ENCODE measurements at regions not wholly inside any gene's neighbourhood (a gene's known extent, or its start where the extent isn't known, plus 50 kb on each side); places are given as distances from the start of the nearest gene placed in this dataset.

DNA sequence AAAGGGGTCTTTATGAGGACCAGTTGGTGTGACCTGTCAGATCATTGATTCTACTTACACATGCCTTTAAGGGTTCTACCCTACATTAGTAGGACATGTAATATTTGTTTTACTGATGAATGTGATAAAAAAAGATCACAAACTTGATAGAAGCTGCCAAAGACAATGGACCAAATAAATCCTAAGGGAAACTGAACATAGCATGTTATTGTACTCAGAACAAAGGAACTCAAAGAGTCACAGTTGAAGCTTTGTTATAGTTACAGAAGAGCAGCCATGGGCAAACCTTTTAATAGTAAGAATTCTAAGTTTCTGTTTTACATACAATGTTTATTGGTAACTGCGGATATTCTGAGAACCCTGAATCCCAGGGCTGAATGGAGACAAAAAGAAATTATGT is 780.1 kb downstream of the SLITRK6 start:
- TF ChIP-seq, protein P1, sequence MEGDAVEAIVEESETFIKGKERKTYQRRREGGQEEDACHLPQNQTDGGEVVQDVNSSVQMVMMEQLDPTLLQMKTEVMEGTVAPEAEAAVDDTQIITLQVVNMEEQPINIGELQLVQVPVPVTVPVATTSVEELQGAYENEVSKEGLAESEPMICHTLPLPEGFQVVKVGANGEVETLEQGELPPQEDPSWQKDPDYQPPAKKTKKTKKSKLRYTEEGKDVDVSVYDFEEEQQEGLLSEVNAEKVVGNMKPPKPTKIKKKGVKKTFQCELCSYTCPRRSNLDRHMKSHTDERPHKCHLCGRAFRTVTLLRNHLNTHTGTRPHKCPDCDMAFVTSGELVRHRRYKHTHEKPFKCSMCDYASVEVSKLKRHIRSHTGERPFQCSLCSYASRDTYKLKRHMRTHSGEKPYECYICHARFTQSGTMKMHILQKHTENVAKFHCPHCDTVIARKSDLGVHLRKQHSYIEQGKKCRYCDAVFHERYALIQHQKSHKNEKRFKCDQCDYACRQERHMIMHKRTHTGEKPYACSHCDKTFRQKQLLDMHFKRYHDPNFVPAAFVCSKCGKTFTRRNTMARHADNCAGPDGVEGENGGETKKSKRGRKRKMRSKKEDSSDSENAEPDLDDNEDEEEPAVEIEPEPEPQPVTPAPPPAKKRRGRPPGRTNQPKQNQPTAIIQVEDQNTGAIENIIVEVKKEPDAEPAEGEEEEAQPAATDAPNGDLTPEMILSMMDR (IDR thresholded peaks at IDR 0.05; ENCODE audit: low read depth, low read length, missing control alignments): no peak
- H3K4me3 ChIP-seq (ENCODE audit: low read depth, low read length): no peak overlapping the region
- no peak for DNase-seq (ENCODE audit: low read depth)

DNA sequence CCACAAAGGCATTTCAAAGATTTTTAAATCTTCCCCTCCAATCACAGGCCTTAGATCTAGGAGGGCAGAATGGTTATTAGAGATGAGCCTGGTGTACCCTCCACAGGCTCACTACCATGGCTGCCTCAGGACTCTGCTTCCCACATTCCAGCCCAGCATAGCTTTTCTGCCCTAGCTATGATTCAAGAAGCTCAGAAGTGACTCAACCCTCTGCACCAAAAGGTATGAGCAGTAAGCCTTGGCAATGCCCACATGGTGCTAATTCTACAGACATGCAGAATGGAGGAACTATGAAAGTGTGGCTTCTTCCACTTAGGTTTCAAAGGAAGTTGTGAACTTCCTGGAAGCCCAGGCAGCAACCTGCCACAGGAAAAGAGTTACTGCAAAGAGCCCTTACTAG is 786.2 kb downstream of the SLITRK6 start:
- TF ChIP-seq, protein P1 (IDR thresholded peaks at IDR 0.05; ENCODE audit: low read depth, low read length, missing control alignments): no peak
- no peak overlapping the region for H3K4me3 ChIP-seq (ENCODE audit: low read depth, low read length)
- DNase-seq (ENCODE audit: low read depth): no peak

DNA sequence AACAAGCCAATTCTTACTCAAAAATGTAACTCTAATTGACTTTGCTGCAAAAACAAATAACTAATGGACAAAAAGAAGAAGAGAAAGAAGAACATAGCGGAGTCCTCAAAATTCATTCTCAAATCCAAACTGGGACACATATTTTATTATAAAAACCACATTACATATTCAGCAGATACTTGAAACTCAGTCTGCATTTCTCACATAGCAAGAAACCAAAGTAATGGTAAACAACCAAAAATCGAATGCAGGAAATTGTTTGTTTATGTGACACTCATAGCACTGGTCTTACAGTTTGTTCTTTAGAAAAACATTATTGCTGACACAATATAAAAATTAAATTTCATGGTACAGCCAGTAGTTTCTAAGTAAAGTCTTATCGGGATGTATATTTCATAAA is 789.8 kb downstream of the SLITRK6 start:
- no peak for DNase-seq (ENCODE audit: low read depth)
- H3K4me3 ChIP-seq (ENCODE audit: low read depth, low read length): no peak overlapping the region
- TF ChIP-seq, protein P1 (IDR thresholded peaks at IDR 0.05; ENCODE audit: low read depth, low read length, missing control alignments): no peak

DNA sequence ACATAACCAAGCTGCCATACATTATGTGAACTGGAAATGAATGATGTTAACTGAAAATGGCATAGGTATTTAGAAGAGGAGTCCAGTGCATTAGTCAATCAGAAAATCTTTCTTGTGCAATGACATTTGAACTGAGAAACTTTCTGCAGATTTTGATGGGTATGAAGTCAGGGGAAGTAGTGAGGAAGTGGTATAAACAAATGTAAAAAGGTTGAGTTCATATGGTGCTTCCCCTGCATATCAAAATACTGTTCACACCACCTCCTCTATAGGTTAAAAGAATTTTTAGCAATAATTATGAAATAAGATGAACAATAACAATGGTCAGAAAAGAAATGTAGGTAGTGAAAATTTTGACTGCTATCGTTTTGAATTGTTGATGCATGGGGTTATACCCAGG is 800.0 kb downstream of the SLITRK6 start:
- TF ChIP-seq, protein P1 (IDR thresholded peaks at IDR 0.05; ENCODE audit: low read depth, low read length, missing control alignments): no peak
- no peak for DNase-seq (ENCODE audit: low read depth)
- H3K4me3 ChIP-seq (ENCODE audit: low read depth, low read length): no peak overlapping the region

DNA sequence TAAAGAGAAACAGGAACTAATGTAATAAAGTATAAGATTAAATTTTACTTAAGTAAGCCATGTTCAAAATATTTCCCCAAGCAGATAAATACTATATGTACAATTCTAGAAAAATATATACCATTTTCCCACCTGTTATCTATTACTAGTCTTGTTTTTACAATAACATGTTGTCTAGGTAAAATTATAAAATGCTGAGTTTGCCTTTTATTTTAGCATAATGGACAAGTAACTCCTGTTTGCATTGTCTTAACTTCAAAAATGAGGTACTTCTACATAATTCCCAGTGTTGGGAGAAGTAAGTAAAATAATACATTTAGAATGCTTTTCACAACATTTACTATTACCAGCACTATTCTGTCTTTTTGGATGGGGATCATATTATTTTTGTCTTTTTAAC is 800.5 kb downstream of the SLITRK6 start:
- TF ChIP-seq, protein P1 (IDR thresholded peaks at IDR 0.05; ENCODE audit: low read depth, low read length, missing control alignments): no peak
- H3K4me3 ChIP-seq (ENCODE audit: low read depth, low read length): no peak overlapping the region
- no peak for DNase-seq (ENCODE audit: low read depth)

DNA sequence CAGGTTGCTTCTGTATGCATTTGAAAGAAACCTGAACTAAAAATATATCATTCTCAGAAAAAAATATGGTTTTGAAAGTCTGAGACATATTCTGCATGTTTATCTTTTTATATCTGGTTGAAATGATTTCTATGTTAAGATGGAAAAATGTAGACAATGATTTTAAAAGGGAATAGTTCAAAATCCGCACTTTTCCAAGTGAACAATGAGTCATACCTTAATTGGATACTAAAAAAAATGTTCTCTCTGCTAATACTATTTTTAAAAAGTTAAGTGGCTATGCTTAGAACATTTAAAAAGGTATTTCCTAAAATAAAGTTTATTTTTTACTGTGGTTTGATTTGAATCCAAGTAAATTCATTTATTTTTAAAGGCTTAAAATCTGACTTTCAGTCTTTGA is 801.4 kb downstream of the SLITRK6 start:
- DNase-seq (ENCODE audit: low read depth): no peak
- TF ChIP-seq, protein P1 (IDR thresholded peaks at IDR 0.05; ENCODE audit: low read depth, low read length, missing control alignments): no peak

DNA sequence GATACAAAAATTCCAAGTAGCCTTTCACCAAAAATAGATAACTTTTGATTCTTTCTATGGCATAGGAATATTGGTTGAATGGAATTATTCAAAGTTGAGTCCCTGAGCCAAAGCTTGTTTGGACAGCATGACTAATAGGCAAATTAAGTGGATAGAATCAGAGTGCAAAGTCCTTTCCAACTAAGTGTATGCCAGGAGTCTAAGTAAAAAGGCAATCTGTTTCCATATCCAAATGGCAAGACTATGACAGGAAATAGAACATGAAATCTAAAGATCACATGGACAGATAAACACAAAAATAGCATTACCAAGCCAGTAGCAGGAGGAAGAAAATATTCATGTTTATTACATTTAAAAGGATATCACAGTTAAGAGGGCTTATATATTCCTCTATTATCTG is 804.6 kb downstream of the SLITRK6 start:
- TF ChIP-seq, protein P1 (IDR thresholded peaks at IDR 0.05; ENCODE audit: low read depth, low read length, missing control alignments): no peak
- H3K4me3 ChIP-seq (ENCODE audit: low read depth, low read length): no peak overlapping the region
- DNase-seq (ENCODE audit: low read depth): no peak

More for the DNA sequence above, 801.4 kb downstream of the SLITRK6 start:
- no peak overlapping the region for H3K4me3 ChIP-seq (ENCODE audit: low read depth, low read length)

Measured in GM12864 (cell line).